Neural cell (in vitro differentiated cells): ENCODE measurements at regions not wholly inside any gene's neighbourhood (a gene's known extent, or its start where the extent isn't known, plus 50 kb on each side); places are given as distances from the start of the nearest gene placed in this dataset.

ENCODE experiments used
- CTCF ChIP-seq: fragments of 450-650 bp; IDR thresholded peaks from 2 replicates; pipeline ENCODE4 v1.5.1; 2014; ENCODE audit warnings: antibody characterized with exemption, mild to moderate bottlenecking, moderate library complexity; ENCODE audit not compliant: poor library complexity, severe bottlenecking
- EZH2 ChIP-seq: fragments of 200-600, 300-800 bp; shearing (Covaris generic), sonication (generic); IDR thresholded peaks from 2 replicates; pipeline ENCODE4 v1.6.1; 2014; ENCODE audit warnings: antibody characterized with exemption, low read length, borderline replicate concordance, mild to moderate bottlenecking; ENCODE audit not compliant: insufficient read depth, poor library complexity, severe bottlenecking
- MXI1 ChIP-seq: fragments of 450-650 bp; conservative IDR thresholded peaks from 2 replicates; pipeline ENCODE4 v1.6.1; 2014; ENCODE audit warnings: antibody characterized with exemption, mild to moderate bottlenecking; ENCODE audit not compliant: poor library complexity, severe bottlenecking
- POLR2AphosphoS5 ChIP-seq: IDR thresholded peaks from 2 replicates; pipeline ENCODE4 v1.6.1; 2012
- RAD21 ChIP-seq: fragments of 450-650 bp; conservative IDR thresholded peaks from 2 replicates; pipeline ENCODE4 v1.6.1; 2014; ENCODE audit warnings: antibody characterized with exemption, mild to moderate bottlenecking, moderate library complexity
- TAF1 ChIP-seq: IDR thresholded peaks from 2 replicates; pipeline ENCODE4 v1.6.1; 2012; ENCODE audit warnings: low read depth
- TF ChIP-seq, protein P1 (sequence below): IDR thresholded peaks from 2 replicates; pipeline ENCODE4 v1.6.1; 2012; ENCODE audit warnings: borderline replicate concordance

- no peak for TF ChIP-seq CTCF
- no peak for TF ChIP-seq RAD21
- TF ChIP-seq EZH2: no peak
- no peak for TF ChIP-seq POLR2AphosphoS5
- TF ChIP-seq, protein P1, sequence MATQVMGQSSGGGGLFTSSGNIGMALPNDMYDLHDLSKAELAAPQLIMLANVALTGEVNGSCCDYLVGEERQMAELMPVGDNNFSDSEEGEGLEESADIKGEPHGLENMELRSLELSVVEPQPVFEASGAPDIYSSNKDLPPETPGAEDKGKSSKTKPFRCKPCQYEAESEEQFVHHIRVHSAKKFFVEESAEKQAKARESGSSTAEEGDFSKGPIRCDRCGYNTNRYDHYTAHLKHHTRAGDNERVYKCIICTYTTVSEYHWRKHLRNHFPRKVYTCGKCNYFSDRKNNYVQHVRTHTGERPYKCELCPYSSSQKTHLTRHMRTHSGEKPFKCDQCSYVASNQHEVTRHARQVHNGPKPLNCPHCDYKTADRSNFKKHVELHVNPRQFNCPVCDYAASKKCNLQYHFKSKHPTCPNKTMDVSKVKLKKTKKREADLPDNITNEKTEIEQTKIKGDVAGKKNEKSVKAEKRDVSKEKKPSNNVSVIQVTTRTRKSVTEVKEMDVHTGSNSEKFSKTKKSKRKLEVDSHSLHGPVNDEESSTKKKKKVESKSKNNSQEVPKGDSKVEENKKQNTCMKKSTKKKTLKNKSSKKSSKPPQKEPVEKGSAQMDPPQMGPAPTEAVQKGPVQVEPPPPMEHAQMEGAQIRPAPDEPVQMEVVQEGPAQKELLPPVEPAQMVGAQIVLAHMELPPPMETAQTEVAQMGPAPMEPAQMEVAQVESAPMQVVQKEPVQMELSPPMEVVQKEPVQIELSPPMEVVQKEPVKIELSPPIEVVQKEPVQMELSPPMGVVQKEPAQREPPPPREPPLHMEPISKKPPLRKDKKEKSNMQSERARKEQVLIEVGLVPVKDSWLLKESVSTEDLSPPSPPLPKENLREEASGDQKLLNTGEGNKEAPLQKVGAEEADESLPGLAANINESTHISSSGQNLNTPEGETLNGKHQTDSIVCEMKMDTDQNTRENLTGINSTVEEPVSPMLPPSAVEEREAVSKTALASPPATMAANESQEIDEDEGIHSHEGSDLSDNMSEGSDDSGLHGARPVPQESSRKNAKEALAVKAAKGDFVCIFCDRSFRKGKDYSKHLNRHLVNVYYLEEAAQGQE: no peak
- TF ChIP-seq MXI1: no peak
- no peak for TF ChIP-seq TAF1
Observed at GRCh38 chr14:42893183-42893582, 1286.5 kb downstream of the LRFN5 start.
